ENCODE measurements at regions not wholly inside any gene's neighbourhood (a gene's known extent, or its start where the extent isn't known, plus 50 kb on each side); places are given as distances from the start of the nearest gene placed in this dataset.
"Not testable (repeated sequence)": the region's sequence is repeated elsewhere in the genome, so short reads cannot be mapped to it uniquely, and the experiment has no call there.

- DNase-seq (ENCODE audit: low read depth) = no peak
These were observed 119.3 kb upstream of the SLC7A14 start for GRCh38 chr3:170705131-170705530.

GRCh38 chr3:170703121-170703588, 117.3 kb upstream of the SLC7A14 start:
- no peak for DNase-seq (ENCODE audit: low read depth)

GRCh38 chr3:170701696-170702678, 116.1 kb upstream of the SLC7A14 start:
- no peak for DNase-seq (ENCODE audit: low read depth)

GRCh38 chr3:170700054-170700404, 114.2 kb upstream of the SLC7A14 start:
- no peak for DNase-seq (ENCODE audit: low read depth)

GRCh38 chr3:170699158-170700053, 113.5 kb upstream of the SLC7A14 start:
- DNase-seq (ENCODE audit: low read depth) = no peak

- no peak for DNase-seq (ENCODE audit: low read depth)
These were observed 112.0 kb upstream of the SLC7A14 start for GRCh38 chr3:170697908-170698307.

- no peak for DNase-seq (ENCODE audit: low read depth)
These were observed 111.3 kb upstream of the SLC7A14 start for GRCh38 chr3:170697131-170697530.

GRCh38 chr3:170695486-170696064, 109.7 kb upstream of the SLC7A14 start:
- no peak for DNase-seq (ENCODE audit: low read depth)

- no peak for DNase-seq (ENCODE audit: low read depth)
These were observed 106.8 kb upstream of the SLC7A14 start for GRCh38 chr3:170692720-170693119.

- DNase-seq (ENCODE audit: low read depth) = no peak
These were observed 104.7 kb upstream of the SLC7A14 start for GRCh38 chr3:170690661-170690981.

GRCh38 chr3:170689893-170690660, 104.2 kb upstream of the SLC7A14 start:
- peak; percentile 20 for DNase-seq (ENCODE audit: low read depth)

- DNase-seq (ENCODE audit: low read depth) = no peak
These were observed 103.5 kb upstream of the SLC7A14 start for GRCh38 chr3:170689296-170689829.

- DNase-seq (ENCODE audit: low read depth) = not testable (repeated sequence)
These were observed 102.3 kb upstream of the SLC7A14 start for GRCh38 chr3:170688222-170688621.

- DNase-seq (ENCODE audit: low read depth) = no peak
These were observed 94.7 kb upstream of the SLC7A14 start for GRCh38 chr3:170680593-170680992.

GRCh38 chr3:170679190-170679589, 93.3 kb upstream of the SLC7A14 start:
- DNase-seq (ENCODE audit: low read depth) = no peak

GRCh38 chr3:170670504-170670903, 84.6 kb upstream of the SLC7A14 start:
- DNase-seq (ENCODE audit: low read depth) = no peak

GRCh38 chr3:170662986-170663385, 77.1 kb upstream of the SLC7A14 start:
- not testable (repeated sequence) for DNase-seq (ENCODE audit: low read depth)

GRCh38 chr3:170660139-170660538, 74.3 kb upstream of the SLC7A14 start:
- DNase-seq (ENCODE audit: low read depth) = no peak

GRCh38 chr3:170657312-170657711, 71.4 kb upstream of the SLC7A14 start:
- DNase-seq (ENCODE audit: low read depth) = no peak

- no peak for DNase-seq (ENCODE audit: low read depth)
These were observed 70.4 kb upstream of the SLC7A14 start for GRCh38 chr3:170656284-170656683.

- DNase-seq (ENCODE audit: low read depth) = no peak
These were observed 67.9 kb upstream of the SLC7A14 start for GRCh38 chr3:170653801-170654200.

Measured in CMK (cell line).